22Rv1 (cell line): ENCODE measurements at regions not wholly inside any gene's neighbourhood (a gene's known extent, or its start where the extent isn't known, plus 50 kb on each side); places are given as distances from the start of the nearest gene placed in this dataset.

Experiments
- ZFX ChIP-seq: fragments of 450-650 bp; IDR thresholded peaks from 2 replicates; pipeline ENCODE4 v1.6.1; 2017; ENCODE audit warnings: antibody characterized with exemption, borderline replicate concordance
- TF ChIP-seq, protein P1 (sequence below): fragments of 450-650 bp; IDR thresholded peaks from 2 replicates; pipeline ENCODE4 v1.5.1; 2017; ENCODE audit warnings: mild to moderate bottlenecking

DNA sequence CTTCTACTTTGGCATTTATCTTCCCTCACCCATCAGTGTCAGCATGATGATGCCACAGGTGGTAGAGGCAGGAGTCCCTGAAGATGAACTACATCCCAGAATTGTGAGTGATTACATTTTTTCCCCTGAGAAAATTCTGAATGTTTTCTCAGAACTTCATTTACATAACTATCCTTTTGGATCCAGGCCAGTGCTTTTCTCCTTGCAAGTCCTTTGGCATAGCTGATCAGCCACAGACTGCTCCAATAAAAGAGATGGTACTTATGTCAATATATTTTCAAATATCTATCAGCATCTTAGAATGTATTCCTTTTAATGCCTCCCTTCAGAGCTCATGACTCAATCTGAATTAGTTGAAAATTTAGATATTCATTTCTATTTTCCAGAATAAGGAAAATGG, 135.5 kb downstream of the IQUB start:
- TF ChIP-seq, protein P1, sequence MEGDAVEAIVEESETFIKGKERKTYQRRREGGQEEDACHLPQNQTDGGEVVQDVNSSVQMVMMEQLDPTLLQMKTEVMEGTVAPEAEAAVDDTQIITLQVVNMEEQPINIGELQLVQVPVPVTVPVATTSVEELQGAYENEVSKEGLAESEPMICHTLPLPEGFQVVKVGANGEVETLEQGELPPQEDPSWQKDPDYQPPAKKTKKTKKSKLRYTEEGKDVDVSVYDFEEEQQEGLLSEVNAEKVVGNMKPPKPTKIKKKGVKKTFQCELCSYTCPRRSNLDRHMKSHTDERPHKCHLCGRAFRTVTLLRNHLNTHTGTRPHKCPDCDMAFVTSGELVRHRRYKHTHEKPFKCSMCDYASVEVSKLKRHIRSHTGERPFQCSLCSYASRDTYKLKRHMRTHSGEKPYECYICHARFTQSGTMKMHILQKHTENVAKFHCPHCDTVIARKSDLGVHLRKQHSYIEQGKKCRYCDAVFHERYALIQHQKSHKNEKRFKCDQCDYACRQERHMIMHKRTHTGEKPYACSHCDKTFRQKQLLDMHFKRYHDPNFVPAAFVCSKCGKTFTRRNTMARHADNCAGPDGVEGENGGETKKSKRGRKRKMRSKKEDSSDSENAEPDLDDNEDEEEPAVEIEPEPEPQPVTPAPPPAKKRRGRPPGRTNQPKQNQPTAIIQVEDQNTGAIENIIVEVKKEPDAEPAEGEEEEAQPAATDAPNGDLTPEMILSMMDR: no peak
- TF ChIP-seq ZFX: no peak
